Lower lobe of right lung (tissue), 2 donors: ENCODE measurements at regions not wholly inside any gene's neighbourhood (a gene's known extent, or its start where the extent isn't known, plus 50 kb on each side); places are given as distances from the start of the nearest gene placed in this dataset.

Source experiments
- ATAC-seq, 2 donors: fragments of 200-7000 bp; cut with Tn5 transposase; one replicate each; pipeline ENCODE4 v1.9.1; 2020 to 2022; ENCODE audit warnings: mild to moderate bottlenecking in 2 of 2, moderate library complexity in 2 of 2
- DNase-seq: peaks from one replicate; pipeline ENCODE4 v3.0.0-alpha.2; 2020
- H3K27ac ChIP-seq: fragments of 200-600 bp; one replicate; pipeline ENCODE4 v1.8.0; 2022
- H3K27me3 ChIP-seq: fragments of 200-600 bp; one replicate; pipeline ENCODE4 v1.8.0; 2022; ENCODE audit warnings: low read depth
- H3K36me3 ChIP-seq: fragments of 200-600 bp; one replicate; pipeline ENCODE4 v1.8.0; 2022; ENCODE audit warnings: mild to moderate bottlenecking
- H3K4me1 ChIP-seq: fragments of 200-600 bp; one replicate; pipeline ENCODE4 v1.8.0; 2022
- H3K4me3 ChIP-seq: fragments of 200-600 bp; one replicate; pipeline ENCODE4 v1.8.0; 2022; ENCODE audit warnings: mild to moderate bottlenecking
- H3K9me3 ChIP-seq: fragments of 200-600 bp; one replicate; pipeline ENCODE4 v1.8.0; 2022
- CTCF ChIP-seq: fragments of 200-600 bp; IDR thresholded peaks from one replicate; pipeline ENCODE4 v1.8.0; 2022; ENCODE audit warnings: antibody characterized with exemption, mild to moderate bottlenecking
- intact Hi-C: fragments of 100-400 bp; cut with DNase I; formaldehyde crosslinking; loops from one replicate; pipeline ENCODE4 v1.11.0; 2022
- donor health status: DM: no; HTN: yes; CAD: no; lungs with severe emphysema.

GRCh38 chr5:155189981-155190380 lies 176.4 kb downstream of the KIF4B start:
- intact Hi-C loops = no loop called here
- no peaks in the 10 kb centered on the region for H3K36me3 ChIP-seq
- H3K27ac ChIP-seq = no peak overlapping the region
- H3K4me1 ChIP-seq = no peaks in the 10 kb centered on the region
- H3K27me3 ChIP-seq = no peaks in the 10 kb centered on the region
- H3K9me3 ChIP-seq = no peaks in the 10 kb centered on the region
- no peak overlapping the region for H3K4me3 ChIP-seq
- ATAC-seq = no peak
- no peak for TF ChIP-seq CTCF
- DNase-seq = no peak

- Histone ChIP-seq H3K4me1 (no peaks in the 10 kb centered on the region), H3K27me3 (no peaks in the 10 kb centered on the region), H3K9me3 (no peaks in the 10 kb centered on the region), H3K4me3 (no peak overlapping the region), H3K36me3 (no peaks in the 10 kb centered on the region), H3K27ac (no peak overlapping the region)
- intact Hi-C loops = no loop called here
- TF ChIP-seq CTCF = no peak
- DNase-seq = no peak
- peak; percentile 59 to 69 for ATAC-seq
Measured at GRCh38 chr5:155193029-155193428, 179.5 kb downstream of the KIF4B start.

- Histone ChIP-seq H3K27ac (no peak overlapping the region), H3K4me3 (no peak overlapping the region), H3K27me3 (no peaks in the 10 kb centered on the region), H3K4me1 (no peaks in the 10 kb centered on the region), H3K9me3 (no peaks in the 10 kb centered on the region), H3K36me3 (no peaks in the 10 kb centered on the region)
- ATAC-seq = no peak
- intact Hi-C loops = no loop called here
- DNase-seq = no peak
- no peak for TF ChIP-seq CTCF
Measured at GRCh38 chr5:155193483-155194107, 180.0 kb downstream of the KIF4B start.

GRCh38 chr5:155200608-155201007 lies 187.1 kb downstream of the KIF4B start:
- Histone ChIP-seq H3K9me3 (no peaks in the 10 kb centered on the region), H3K4me1 (no peaks in the 10 kb centered on the region), H3K27ac (no peak overlapping the region), H3K27me3 (no peaks in the 10 kb centered on the region), H3K4me3 (no peak overlapping the region), H3K36me3 (no peaks in the 10 kb centered on the region)
- DNase-seq = no peak
- intact Hi-C loops = no loop called here
- no peak for ATAC-seq
- no peak for TF ChIP-seq CTCF

- TF ChIP-seq CTCF = no peak
- DNase-seq (no peak), ATAC-seq (no peak)
- Histone ChIP-seq H3K27me3 (no peaks in the 10 kb centered on the region), H3K4me1 (no peaks in the 10 kb centered on the region), H3K4me3 (no peak overlapping the region), H3K9me3 (no peaks in the 10 kb centered on the region), H3K36me3 (no peaks in the 10 kb centered on the region), H3K27ac (no peak overlapping the region)
- intact Hi-C loops = no loop called here
Measured at GRCh38 chr5:155211764-155212163, 198.2 kb downstream of the KIF4B start.
